OCI-LY1 (cell line): ENCODE measurements at regions not wholly inside any gene's neighbourhood (a gene's known extent, or its start where the extent isn't known, plus 50 kb on each side); places are given as distances from the start of the nearest gene placed in this dataset.
"Not testable (repeated sequence)": the region's sequence is repeated elsewhere in the genome, so short reads cannot be mapped to it uniquely, and the experiment has no call there.

ENCODE experiments used
- H2AFZ ChIP-seq: fragments of 200-600 bp; sonication (generic), shearing (Covaris generic); 2 replicates; pipeline ENCODE4 v1.6.0; 2014; ENCODE audit warnings: antibody characterized with exemption, mild to moderate bottlenecking, low read length
- H3F3A ChIP-seq: fragments of 200-600 bp; sonication (generic), shearing (Covaris generic); 2 replicates; pipeline ENCODE4 v1.6.0; 2014; ENCODE audit warnings: mild to moderate bottlenecking, antibody characterized with exemption, low read length, moderate library complexity; ENCODE audit not compliant: insufficient read depth
- H3K27ac ChIP-seq: fragments of 200-600 bp; sonication (generic); 2 replicates; pipeline ENCODE4 v1.5.1; 2014; ENCODE audit warnings: low read length, mixed run types, mild to moderate bottlenecking, low read depth; ENCODE audit not compliant: poor library complexity, severe bottlenecking
- H3K27me3 ChIP-seq: fragments of 200-600 bp; sonication (generic); 2 replicates; pipeline ENCODE4 v1.6.0; 2014; ENCODE audit warnings: antibody characterized with exemption, mild to moderate bottlenecking, low read length, moderate library complexity; ENCODE audit not compliant: insufficient read depth
- H3K36me3 ChIP-seq: fragments of 200-600 bp; sonication (generic); 2 replicates; pipeline ENCODE4 v1.6.1; 2014; ENCODE audit warnings: mild to moderate bottlenecking, antibody characterized with exemption, low read length, moderate library complexity, mixed read lengths; ENCODE audit not compliant: insufficient read depth
- H3K4me1 ChIP-seq: fragments of 200-600 bp; sonication (generic); 2 replicates; pipeline ENCODE4 v1.5.1; 2014; ENCODE audit warnings: mild to moderate bottlenecking, low read length, moderate library complexity; ENCODE audit not compliant: insufficient read depth, severe bottlenecking
- H3K4me2 ChIP-seq: fragments of 200-600 bp; sonication (generic), shearing (Covaris generic); 2 replicates; pipeline ENCODE4 v1.6.1; 2014; ENCODE audit warnings: low read length
- H3K4me3 ChIP-seq: fragments of 200-600 bp; sonication (generic); 2 replicates; pipeline ENCODE4 v1.5.1; 2014; ENCODE audit warnings: low read length, low read depth, mild to moderate bottlenecking, mixed read lengths; ENCODE audit not compliant: poor library complexity, severe bottlenecking
- H3K79me2 ChIP-seq: fragments of 200-600 bp; shearing (Covaris generic); 2 replicates; pipeline ENCODE4 v1.6.1; 2016; ENCODE audit warnings: mixed run types, low read length, mixed read lengths; ENCODE audit not compliant: insufficient read depth
- H3K9ac ChIP-seq: fragments of 200-600 bp; sonication (generic), shearing (Covaris generic); 2 replicates; pipeline ENCODE4 v1.6.1; 2014; ENCODE audit warnings: mild to moderate bottlenecking, low read length, mixed read lengths
- H3K9me2 ChIP-seq: fragments of 200-600 bp; sonication (generic), shearing (Covaris generic); 2 replicates; pipeline ENCODE4 v1.6.1; 2014; ENCODE audit warnings: low read depth, mild to moderate bottlenecking, low read length, mixed read lengths
- H3K9me3 ChIP-seq: fragments of 200-600 bp; shearing (Covaris generic); 2 replicates; pipeline ENCODE4 v1.6.1; 2014; ENCODE audit warnings: low read length, mixed read lengths
- H4K20me1 ChIP-seq: fragments of 200-600 bp; sonication (generic), shearing (Covaris generic); 2 replicates; pipeline ENCODE4 v1.6.0; 2016; ENCODE audit warnings: mild to moderate bottlenecking, low read length; ENCODE audit not compliant: insufficient read depth
- EZH2 ChIP-seq: fragments of 200-600 bp; sonication (generic), shearing (Covaris generic); IDR thresholded peaks from 2 replicates; pipeline ENCODE4 v1.8.0; 2017; ENCODE audit warnings: borderline replicate concordance, mixed run types, mild to moderate bottlenecking, antibody characterized with exemption, low read length, moderate library complexity, mixed read lengths
- TF ChIP-seq, protein P1 (sequence below): fragments of 200-600 bp; sonication (generic), shearing (Covaris generic); IDR thresholded peaks from 2 replicates; pipeline ENCODE4 v1.5.1; 2017; ENCODE audit warnings: mild to moderate bottlenecking, antibody characterized with exemption, low read length, moderate library complexity, mixed read lengths

DNA sequence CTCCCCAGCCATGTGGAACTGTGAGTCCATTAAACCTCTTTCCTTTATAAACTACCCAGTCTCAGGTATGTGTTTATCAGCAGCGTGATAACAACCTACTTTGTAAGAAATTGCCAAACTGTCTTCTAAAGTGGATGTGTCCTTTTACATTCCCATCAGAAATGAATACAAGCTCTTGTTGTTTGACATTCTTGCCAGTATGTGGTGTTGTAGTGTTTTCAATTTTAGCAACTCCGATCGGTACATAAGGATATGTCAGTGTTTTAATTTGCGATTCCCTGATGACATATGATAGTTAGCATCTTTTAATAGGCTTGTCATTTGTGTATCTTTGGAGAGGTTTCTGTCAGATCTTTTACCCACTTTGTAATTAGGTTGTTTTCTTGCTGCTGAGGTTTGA lies 1156.3 kb upstream of the CRIM1 start:
- TF ChIP-seq EZH2: no peak
- TF ChIP-seq, protein P1, sequence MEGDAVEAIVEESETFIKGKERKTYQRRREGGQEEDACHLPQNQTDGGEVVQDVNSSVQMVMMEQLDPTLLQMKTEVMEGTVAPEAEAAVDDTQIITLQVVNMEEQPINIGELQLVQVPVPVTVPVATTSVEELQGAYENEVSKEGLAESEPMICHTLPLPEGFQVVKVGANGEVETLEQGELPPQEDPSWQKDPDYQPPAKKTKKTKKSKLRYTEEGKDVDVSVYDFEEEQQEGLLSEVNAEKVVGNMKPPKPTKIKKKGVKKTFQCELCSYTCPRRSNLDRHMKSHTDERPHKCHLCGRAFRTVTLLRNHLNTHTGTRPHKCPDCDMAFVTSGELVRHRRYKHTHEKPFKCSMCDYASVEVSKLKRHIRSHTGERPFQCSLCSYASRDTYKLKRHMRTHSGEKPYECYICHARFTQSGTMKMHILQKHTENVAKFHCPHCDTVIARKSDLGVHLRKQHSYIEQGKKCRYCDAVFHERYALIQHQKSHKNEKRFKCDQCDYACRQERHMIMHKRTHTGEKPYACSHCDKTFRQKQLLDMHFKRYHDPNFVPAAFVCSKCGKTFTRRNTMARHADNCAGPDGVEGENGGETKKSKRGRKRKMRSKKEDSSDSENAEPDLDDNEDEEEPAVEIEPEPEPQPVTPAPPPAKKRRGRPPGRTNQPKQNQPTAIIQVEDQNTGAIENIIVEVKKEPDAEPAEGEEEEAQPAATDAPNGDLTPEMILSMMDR: no peak
- no peaks in the 10 kb centered on the region for H3F3A ChIP-seq
- no peak overlapping the region for H3K4me2 ChIP-seq

DNA sequence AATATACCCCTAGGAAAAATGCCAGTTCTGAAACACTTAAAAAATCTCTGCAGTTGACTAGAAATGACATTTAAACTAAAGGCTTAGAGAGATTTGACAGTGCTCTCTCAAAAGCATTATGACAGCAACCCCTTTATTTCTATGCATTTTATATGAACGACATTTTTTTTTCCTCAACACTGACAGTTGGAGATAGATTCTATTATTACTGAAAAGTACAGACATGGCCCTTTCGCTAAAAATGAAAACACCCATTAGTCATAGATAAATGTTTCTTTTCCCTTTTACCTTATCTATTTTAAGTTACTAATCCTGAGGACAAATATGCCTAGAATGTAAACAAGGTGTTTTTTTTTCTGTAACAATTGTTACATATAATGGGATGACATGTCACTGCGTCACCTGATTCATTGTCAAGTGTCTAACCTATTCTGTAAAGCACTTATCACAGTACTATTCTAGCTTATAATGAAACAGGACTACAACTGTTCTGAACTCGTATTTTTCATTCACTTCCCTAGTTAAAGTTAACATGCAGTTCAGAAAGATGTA lies 1169.6 kb upstream of the CRIM1 start:
- Histone ChIP-seq H3K9me2 (no peaks in the 10 kb centered on the region), H3K9me3 (no peaks in the 10 kb centered on the region), H3K79me2 (no peaks in the 10 kb centered on the region), H3K36me3 (no peaks in the 10 kb centered on the region), H3K4me2 (no peak overlapping the region), H3K27me3 (no peaks in the 10 kb centered on the region), H2AFZ (no peak overlapping the region), H4K20me1 (no peaks in the 10 kb centered on the region), H3K4me3 (no peak overlapping the region), H3F3A (no peaks in the 10 kb centered on the region), H3K27ac (no peak overlapping the region), H3K9ac (no peak overlapping the region), H3K4me1 (no peaks in the 10 kb centered on the region)
- TF ChIP-seq EZH2: no peak
- TF ChIP-seq, protein P1: no peak

More for the DNA sequence above, 1156.3 kb upstream of the CRIM1 start:
- no peaks in the 10 kb centered on the region for H3K4me1 ChIP-seq
- no peaks in the 10 kb centered on the region for H3K9me3 ChIP-seq
- H3K36me3 ChIP-seq: no peaks in the 10 kb centered on the region
- H3K27ac ChIP-seq: no peak overlapping the region
- no peaks in the 10 kb centered on the region for H3K27me3 ChIP-seq
- H3K9me2 ChIP-seq: no peaks in the 10 kb centered on the region
- no peak overlapping the region for H2AFZ ChIP-seq
- H3K9ac ChIP-seq: no peak overlapping the region
- no peaks in the 10 kb centered on the region for H4K20me1 ChIP-seq
- no peaks in the 10 kb centered on the region for H3K79me2 ChIP-seq
- no peak overlapping the region for H3K4me3 ChIP-seq

DNA sequence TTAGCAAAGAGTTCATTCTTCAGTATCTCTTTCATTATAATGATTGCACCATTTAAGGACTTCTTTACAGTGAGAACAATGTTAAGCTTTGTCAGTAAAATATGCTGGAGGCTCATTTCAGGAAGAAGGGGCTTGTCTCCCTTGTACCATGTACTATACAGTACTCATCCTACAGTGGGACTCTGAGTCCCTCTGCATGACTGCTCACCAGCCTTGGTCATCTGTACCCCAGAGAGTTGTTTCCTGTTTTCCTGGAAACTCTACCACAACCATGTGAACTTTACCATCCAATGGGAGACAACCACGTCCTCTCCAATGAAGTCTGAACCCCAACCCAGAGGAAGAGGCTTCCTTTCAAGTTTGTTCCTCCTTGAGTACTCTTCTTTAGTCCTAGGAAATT lies 1171.1 kb upstream of the CRIM1 start:
- Histone ChIP-seq H3K36me3 (no peaks in the 10 kb centered on the region), H3K4me2 (no peak overlapping the region), H3F3A (no peaks in the 10 kb centered on the region), H2AFZ (no peak overlapping the region), H3K27me3 (no peaks in the 10 kb centered on the region), H3K9me2 (no peaks in the 10 kb centered on the region), H3K9ac (no peak overlapping the region), H3K27ac (no peak overlapping the region), H4K20me1 (no peaks in the 10 kb centered on the region), H3K79me2 (no peaks in the 10 kb centered on the region), H3K9me3 (no peaks in the 10 kb centered on the region), H3K4me3 (no peak overlapping the region), H3K4me1 (no peaks in the 10 kb centered on the region)
- no peak for TF ChIP-seq EZH2
- TF ChIP-seq, protein P1: no peak

DNA sequence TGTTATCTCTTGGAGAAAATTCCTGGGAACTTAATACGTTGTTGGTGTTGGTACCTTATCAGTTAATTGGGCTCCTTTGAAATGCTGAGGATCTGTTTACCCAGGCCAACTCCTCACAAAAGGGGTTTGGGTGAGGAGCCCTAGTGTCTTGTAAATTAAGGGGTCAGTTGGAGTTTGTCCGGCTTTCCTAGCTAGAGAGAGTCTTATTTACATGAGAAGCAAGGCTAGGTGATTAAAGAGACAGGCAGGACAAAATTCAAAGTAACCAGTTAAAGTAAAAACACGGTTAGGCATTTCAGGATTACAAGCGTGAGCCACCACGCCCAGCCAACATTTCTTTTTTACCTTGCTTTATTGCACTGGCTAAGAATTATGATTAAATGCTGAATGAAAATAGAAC lies 1178.9 kb upstream of the CRIM1 start:
- H3K27ac ChIP-seq, H3K4me3 ChIP-seq, H4K20me1 ChIP-seq, H3K9ac ChIP-seq, H3K36me3 ChIP-seq, H3K9me2 ChIP-seq, H2AFZ ChIP-seq, H3K79me2 ChIP-seq, H3K27me3 ChIP-seq, H3F3A ChIP-seq, H3K9me3 ChIP-seq, H3K4me1 ChIP-seq, H3K4me2 ChIP-seq: not testable (repeated sequence)
